Omental fat pad (tissue), 3 donors: ENCODE measurements at regions not wholly inside any gene's neighbourhood (a gene's known extent, or its start where the extent isn't known, plus 50 kb on each side); places are given as distances from the start of the nearest gene placed in this dataset.

ENCODE experiments used
- ATAC-seq: fragments of 150-250 bp; one replicate; pipeline ENCODE4 v1.9.1; 2016; ENCODE audit warnings: mild to moderate bottlenecking, moderate library complexity; ENCODE audit not compliant: low FRiP score
- DNase-seq: peaks from one replicate; pipeline ENCODE4 v3.0.0-alpha.2; 2019; ENCODE audit warnings: low spot score
- CTCF ChIP-seq, 3 donors: fragments of 450-650 bp; IDR thresholded peaks; one replicate each; pipeline ENCODE4 v1.5.1; 2016 to 2017; ENCODE audit warnings: antibody characterized with exemption in 3 of 3, mild to moderate bottlenecking in 3 of 3, moderate library complexity in 2 of 3

- DNase-seq, result no peak
- ATAC-seq, result no peak
- TF ChIP-seq CTCF (IDR thresholded peaks at IDR 0.05), result no peak
These were observed 80.0 kb upstream of the FAM180A start for GRCh38 chr7:135828604-135829003.

- TF ChIP-seq CTCF (IDR thresholded peaks at IDR 0.05), result no peak
- no peak for DNase-seq
- no peak for ATAC-seq
These were observed 78.8 kb upstream of the FAM180A start for GRCh38 chr7:135827391-135827790.

GRCh38 chr7:135825406-135825805 lies 76.8 kb upstream of the FAM180A start:
- DNase-seq, result no peak
- ATAC-seq, result no peak
- TF ChIP-seq CTCF (IDR thresholded peaks at IDR 0.05), result no peak

- no peak for TF ChIP-seq CTCF (IDR thresholded peaks at IDR 0.05)
- DNase-seq (no peak), ATAC-seq (no peak)
These were observed 73.8 kb upstream of the FAM180A start for GRCh38 chr7:135822376-135822775.

- no peak for TF ChIP-seq CTCF (IDR thresholded peaks at IDR 0.05)
- DNase-seq (no peak), ATAC-seq (no peak)
These were observed 69.0 kb upstream of the FAM180A start for GRCh38 chr7:135817583-135817982.

GRCh38 chr7:135815033-135815432 lies 66.4 kb upstream of the FAM180A start:
- TF ChIP-seq CTCF (IDR thresholded peaks at IDR 0.05), result no peak
- no peak for DNase-seq
- ATAC-seq, result no peak

- no peak for TF ChIP-seq CTCF (IDR thresholded peaks at IDR 0.05)
- DNase-seq (no peak), ATAC-seq (no peak)
These were observed 63.5 kb upstream of the FAM180A start for GRCh38 chr7:135812148-135812547.
